Skeletal muscle cell (primary cell): ENCODE measurements at regions not wholly inside any gene's neighbourhood (a gene's known extent, or its start where the extent isn't known, plus 50 kb on each side); places are given as distances from the start of the nearest gene placed in this dataset.
A peak's percentile ranks its signal among the peaks of the same experiment; 100 is the strongest.
"Not testable (repeated sequence)": the region's sequence is repeated elsewhere in the genome, so short reads cannot be mapped to it uniquely, and the experiment has no call there.

Source experiments
- DNase-seq: peaks from one replicate; pipeline ENCODE4 v3.0.0-alpha.2; 2010; ENCODE audit warnings: low read depth
- H3K4me3 ChIP-seq: 2 replicates; pipeline ENCODE4 v1.5.1; 2011; ENCODE audit warnings: low read depth, mild to moderate bottlenecking, control low read depth, low read length, moderate library complexity

GRCh38 chr6:144389474-144389873 is 104.3 kb downstream of the UTRN start:
- DNase-seq, H3K4me3 ChIP-seq: not testable (repeated sequence)

GRCh38 chr6:144390202-144390601 is 105.1 kb downstream of the UTRN start:
- no peak for DNase-seq
- H3K4me3 ChIP-seq: no peak overlapping the region

GRCh38 chr6:144390886-144391285 is 105.8 kb downstream of the UTRN start:
- no peak for DNase-seq
- no peak overlapping the region for H3K4me3 ChIP-seq

GRCh38 chr6:144392536-144392935 is 107.4 kb downstream of the UTRN start:
- DNase-seq: no peak
- H3K4me3 ChIP-seq: no peak overlapping the region

GRCh38 chr6:144394210-144394609 is 109.1 kb downstream of the UTRN start:
- DNase-seq: no peak
- H3K4me3 ChIP-seq: no peak overlapping the region

GRCh38 chr6:144395014-144395413 is 109.9 kb downstream of the UTRN start:
- H3K4me3 ChIP-seq: no peak overlapping the region
- DNase-seq: no peak

- no peak for DNase-seq
- no peak overlapping the region for H3K4me3 ChIP-seq
Measured at GRCh38 chr6:144395826-144396225, 110.7 kb downstream of the UTRN start.

GRCh38 chr6:144397141-144397540 is 112.0 kb downstream of the UTRN start:
- DNase-seq: no peak
- no peak overlapping the region for H3K4me3 ChIP-seq

GRCh38 chr6:144400321-144400720 is 115.2 kb downstream of the UTRN start:
- H3K4me3 ChIP-seq: no peak overlapping the region
- no peak for DNase-seq

GRCh38 chr6:144401736-144402733 is 116.9 kb downstream of the UTRN start:
- no peak overlapping the region for H3K4me3 ChIP-seq
- no peak for DNase-seq

GRCh38 chr6:144402750-144403149 is 117.6 kb downstream of the UTRN start:
- no peak for DNase-seq
- H3K4me3 ChIP-seq: no peak overlapping the region

- DNase-seq: peak; percentile 52
- H3K4me3 ChIP-seq: no peak overlapping the region
Measured at GRCh38 chr6:144405163-144405562, 120.0 kb downstream of the UTRN start.

- DNase-seq: no peak
- H3K4me3 ChIP-seq: no peak overlapping the region
Measured at GRCh38 chr6:144406796-144407195, 121.7 kb downstream of the UTRN start.

- H3K4me3 ChIP-seq: no peak overlapping the region
- DNase-seq: peak; percentile 71
Measured at GRCh38 chr6:144408161-144408560, 123.0 kb downstream of the UTRN start.

GRCh38 chr6:144410059-144410458 is 124.9 kb downstream of the UTRN start:
- no peak for DNase-seq
- H3K4me3 ChIP-seq: no peak overlapping the region

- H3K4me3 ChIP-seq, DNase-seq: not testable (repeated sequence)
Measured at GRCh38 chr6:144410574-144410973, 125.4 kb downstream of the UTRN start.

GRCh38 chr6:144411531-144412165 is 126.5 kb downstream of the UTRN start:
- no peak for DNase-seq
- no peak overlapping the region for H3K4me3 ChIP-seq

GRCh38 chr6:144413418-144413817 is 128.3 kb downstream of the UTRN start:
- H3K4me3 ChIP-seq: no peak overlapping the region
- no peak for DNase-seq

GRCh38 chr6:144415014-144415413 is 129.9 kb downstream of the UTRN start:
- peak; percentile 73 for DNase-seq
- H3K4me3 ChIP-seq: no peak overlapping the region

GRCh38 chr6:144415835-144416237 is 130.7 kb downstream of the UTRN start:
- DNase-seq: peak; percentile 85
- H3K4me3 ChIP-seq: no peak overlapping the region

GRCh38 chr6:144416244-144416643 is 131.1 kb downstream of the UTRN start:
- no peak for DNase-seq

More at GRCh38 chr6:144416244-144416643, 131.1 kb downstream of the UTRN start:
- H3K4me3 ChIP-seq: no peak overlapping the region
